Left colon (tissue), 2 donors: ENCODE measurements at regions not wholly inside any gene's neighbourhood (a gene's known extent, or its start where the extent isn't known, plus 50 kb on each side); places are given as distances from the start of the nearest gene placed in this dataset.
"Not testable (repeated sequence)": the region's sequence is repeated elsewhere in the genome, so short reads cannot be mapped to it uniquely, and the experiment has no call there.

Source experiments
- ATAC-seq: fragments of 200-7000 bp; cut with Tn5 transposase; one replicate; pipeline ENCODE4 v1.9.1; 2020; ENCODE audit warnings: mild to moderate bottlenecking, moderate library complexity
- DNase-seq, 2 donors: peaks; one replicate each; pipeline ENCODE4 v3.0.0-alpha.2; 2020
- intact Hi-C, 2 donors: fragments of 100-400 bp; cut with DNase I in 1 of 2; cut with micrococcal nuclease in 1 of 2; formaldehyde crosslinking; loops; one replicate each; pipeline versions ENCODE4 v1.11.2 to v1.14.0; 2022; cut with DNase I, micrococcal nuclease
- donor health status: DM: no; HTN: no; CAD: no.
- donor health status: DM: yes; HTN: yes; CAD: no.

DNA sequence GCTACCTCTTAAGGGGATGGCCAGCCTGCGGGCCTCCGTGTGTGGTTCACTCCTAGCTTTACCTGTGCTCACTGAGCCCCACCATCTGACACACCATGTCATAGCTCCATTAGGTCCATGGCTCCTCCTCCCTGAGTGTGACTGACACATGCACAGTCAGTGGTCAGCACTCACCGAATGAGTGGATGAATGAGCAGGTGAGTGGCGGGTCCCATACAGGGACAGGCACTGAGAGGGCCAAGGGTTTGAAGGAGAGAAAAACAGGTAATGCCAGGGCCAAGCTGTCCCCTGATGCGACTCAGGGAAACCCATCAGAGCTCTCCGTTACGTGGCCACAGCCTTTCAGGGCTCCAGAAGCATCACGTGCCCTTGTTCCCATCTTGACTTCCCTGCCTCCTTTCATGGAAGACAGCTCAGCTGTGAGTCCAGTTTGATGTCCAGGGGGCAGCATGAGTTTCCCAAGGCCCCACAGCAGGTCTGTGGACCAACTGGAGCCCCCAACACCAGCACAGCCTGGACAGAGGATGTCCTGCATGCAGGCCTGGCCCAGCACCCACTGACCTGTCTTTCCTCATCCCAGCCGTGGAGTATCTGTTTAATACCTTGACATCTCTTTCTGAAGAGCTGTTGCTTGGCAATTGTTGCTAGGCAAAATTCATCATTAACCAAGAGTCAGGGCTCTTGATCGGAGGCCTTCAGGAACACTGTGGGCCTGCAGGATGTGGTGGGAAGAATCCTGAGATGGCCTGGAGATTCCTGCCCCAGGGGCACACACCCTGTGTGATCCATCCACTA lies 84.4 kb downstream of the PLXNA1 start:
- ATAC-seq (no peak), DNase-seq (no peak)
- intact Hi-C loops = no loop called here

DNA sequence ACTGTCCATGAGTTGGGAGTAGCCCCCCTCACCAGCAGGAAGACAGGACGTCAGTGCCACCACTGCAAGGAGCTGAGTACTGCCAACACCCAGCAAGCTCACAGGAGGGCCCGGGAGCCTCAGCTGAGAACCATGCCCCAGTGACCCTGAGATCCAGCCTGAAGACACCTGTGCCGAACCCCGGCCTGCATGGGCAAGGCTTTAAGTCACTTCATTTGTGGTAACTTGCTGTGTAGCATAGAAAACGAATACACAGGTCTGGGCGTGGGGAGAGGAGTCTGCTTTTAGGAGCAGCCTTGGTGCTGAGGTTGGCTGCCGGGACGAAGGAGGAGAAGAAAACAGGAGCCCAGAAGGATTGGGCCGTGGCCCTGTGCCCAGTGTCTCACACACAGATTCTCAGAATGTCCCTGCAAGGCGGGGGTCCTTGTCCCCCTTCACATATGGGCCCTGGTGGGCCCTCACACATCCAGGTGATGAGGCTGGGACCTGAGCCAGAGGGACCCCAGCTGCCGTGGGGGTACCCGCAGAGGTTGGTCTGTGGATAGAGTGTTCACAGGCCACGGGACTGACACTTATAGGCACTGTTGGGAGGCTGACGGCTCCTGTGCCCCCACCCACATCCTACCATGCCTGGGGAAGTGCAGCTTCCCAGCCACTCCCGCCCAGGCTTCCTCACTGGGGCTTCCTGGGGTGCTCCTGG lies 85.3 kb downstream of the PLXNA1 start:
- DNase-seq = no peak
- intact Hi-C loops = no loop called here
- ATAC-seq = no peak

DNA sequence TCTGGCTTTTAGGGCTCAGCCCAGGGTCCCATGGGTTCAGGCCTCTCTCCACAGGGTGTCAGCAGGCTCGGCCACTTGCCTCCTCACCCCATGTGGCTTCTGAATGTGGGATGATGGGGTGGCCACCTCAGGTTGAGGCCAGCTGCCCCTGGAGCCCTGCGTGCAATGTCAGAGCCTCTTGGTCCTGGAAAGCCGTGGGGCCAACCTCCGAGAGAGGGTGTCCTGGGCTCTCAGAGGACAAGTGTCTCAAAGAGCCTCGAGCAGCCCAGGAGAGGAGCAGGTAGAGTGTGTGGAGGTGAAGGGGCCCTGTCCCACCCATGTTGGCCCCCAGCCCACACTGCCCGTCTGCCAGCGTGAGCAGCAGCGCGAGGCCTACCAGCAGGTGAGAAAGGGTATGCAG lies 86.0 kb downstream of the PLXNA1 start:
- intact Hi-C loops = no loop called here
- no peak for ATAC-seq
- DNase-seq = no peak

DNA sequence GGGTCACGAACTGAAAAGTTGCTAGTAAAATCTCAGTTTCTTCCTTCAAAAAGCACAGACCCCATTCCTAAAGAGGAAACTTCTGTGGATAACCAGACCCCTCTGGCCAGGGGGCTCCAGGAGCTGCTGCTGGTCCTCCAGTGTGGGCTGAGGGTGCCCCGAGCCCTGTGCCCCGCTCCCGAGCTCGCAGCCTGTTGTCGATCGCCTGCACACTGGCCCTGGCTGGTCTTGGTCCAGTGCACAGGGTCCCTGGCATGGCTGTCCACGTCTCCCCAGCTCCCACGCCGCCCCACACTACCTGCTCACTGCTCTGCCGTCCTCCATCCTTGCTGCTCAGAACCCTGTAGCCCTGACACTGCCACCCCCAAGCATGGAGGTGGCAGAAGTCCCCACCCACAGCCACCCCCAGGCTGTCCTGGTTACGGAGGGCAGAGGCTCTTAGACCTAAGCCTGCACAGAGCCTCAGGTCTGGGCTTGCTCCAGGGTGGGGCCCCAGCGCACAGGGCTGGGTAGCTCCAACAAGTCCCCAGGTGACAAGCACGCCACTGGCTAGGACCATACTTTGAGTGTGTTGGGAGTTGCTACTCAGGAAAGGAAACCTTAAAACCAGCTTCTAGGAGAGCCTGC lies 87.0 kb downstream of the PLXNA1 start:
- DNase-seq (no peak), ATAC-seq (no peak)
- intact Hi-C loops = no loop called here

DNA sequence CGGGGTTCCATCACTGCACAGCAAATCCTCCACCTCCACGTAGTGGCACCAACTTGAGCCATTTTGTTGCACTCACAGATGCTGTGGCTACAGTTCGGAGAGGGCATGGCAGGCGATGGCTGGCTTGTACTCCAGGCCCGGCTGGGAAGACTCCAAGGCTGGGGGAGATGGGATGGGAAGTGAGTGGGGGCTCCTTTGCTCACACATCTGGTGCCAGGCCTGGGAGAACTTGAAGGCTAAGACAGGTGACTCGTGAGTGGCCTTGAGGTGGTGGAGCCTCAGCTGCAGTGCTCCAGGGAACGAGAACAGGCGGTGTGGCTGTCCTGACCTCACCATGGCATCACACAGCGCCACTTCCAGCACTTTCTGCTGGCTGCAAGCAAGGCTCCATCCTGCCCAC lies 87.9 kb downstream of the PLXNA1 start:
- no peak for DNase-seq
- intact Hi-C loops = no loop called here
- ATAC-seq = no peak

- ATAC-seq = no peak
- intact Hi-C loops = no loop called here
- DNase-seq = no peak
Measured at GRCh38 chr3:127071597-127072001, 88.7 kb downstream of the PLXNA1 start.

- intact Hi-C loops = no loop called here
- DNase-seq = no peak
- no peak for ATAC-seq
Measured at GRCh38 chr3:127072221-127072771, 89.4 kb downstream of the PLXNA1 start.

GRCh38 chr3:127072971-127073783 lies 90.3 kb downstream of the PLXNA1 start:
- DNase-seq (no peak), ATAC-seq (no peak)
- intact Hi-C loops = no loop called here

GRCh38 chr3:127073941-127074820 lies 91.3 kb downstream of the PLXNA1 start:
- ATAC-seq (no peak), DNase-seq (no peak)
- intact Hi-C loops = no loop called here

GRCh38 chr3:127074900-127075360 lies 92.0 kb downstream of the PLXNA1 start:
- intact Hi-C loops = no loop called here
- ATAC-seq (no peak), DNase-seq (no peak)

DNA sequence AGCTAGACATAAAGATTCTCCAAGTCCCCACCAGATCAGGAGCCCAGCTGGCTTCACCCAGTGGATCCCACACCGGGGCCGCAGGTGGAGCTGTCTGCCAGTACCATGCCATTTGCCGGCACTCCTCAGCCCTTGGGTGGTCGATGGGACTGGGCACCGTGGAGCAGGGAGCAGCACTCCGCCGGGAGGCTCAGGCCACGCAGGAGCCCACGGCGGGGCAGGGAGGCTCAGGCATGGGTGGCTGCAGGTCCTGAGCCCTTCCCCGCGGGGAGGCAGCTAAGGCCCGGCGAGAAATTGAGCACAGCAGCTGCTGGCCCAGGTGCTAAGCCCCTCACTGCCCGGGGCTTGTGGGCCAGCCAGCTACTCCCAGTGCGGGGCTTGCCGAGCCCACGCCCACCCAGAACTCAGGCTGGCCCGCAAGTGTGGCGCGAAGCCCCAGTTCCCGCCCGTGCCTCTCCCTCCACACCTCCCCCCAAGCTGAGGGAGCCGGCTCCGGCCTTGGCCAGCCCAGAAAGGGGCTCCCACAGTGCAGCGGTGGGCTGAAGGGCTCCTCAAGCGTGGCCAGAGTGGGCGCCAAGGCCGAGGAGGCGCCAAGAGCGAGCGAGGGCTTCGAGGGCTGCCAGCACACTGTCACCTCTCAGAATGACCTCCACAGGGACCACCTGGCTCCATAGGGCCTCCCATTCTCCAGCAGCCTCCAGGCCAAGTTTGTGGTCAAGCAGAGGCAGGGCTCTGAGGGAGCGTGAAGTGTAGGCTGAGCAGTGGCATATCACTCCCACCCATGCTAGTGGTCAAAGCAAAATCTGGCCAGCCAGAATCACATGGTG lies 93.5 kb downstream of the PLXNA1 start:
- intact Hi-C loops, DNase-seq, ATAC-seq: not testable (repeated sequence)

- ATAC-seq = no peak
- no peak for DNase-seq
- intact Hi-C loops = no loop called here
Measured at GRCh38 chr3:127077068-127077467, 94.2 kb downstream of the PLXNA1 start.

DNA sequence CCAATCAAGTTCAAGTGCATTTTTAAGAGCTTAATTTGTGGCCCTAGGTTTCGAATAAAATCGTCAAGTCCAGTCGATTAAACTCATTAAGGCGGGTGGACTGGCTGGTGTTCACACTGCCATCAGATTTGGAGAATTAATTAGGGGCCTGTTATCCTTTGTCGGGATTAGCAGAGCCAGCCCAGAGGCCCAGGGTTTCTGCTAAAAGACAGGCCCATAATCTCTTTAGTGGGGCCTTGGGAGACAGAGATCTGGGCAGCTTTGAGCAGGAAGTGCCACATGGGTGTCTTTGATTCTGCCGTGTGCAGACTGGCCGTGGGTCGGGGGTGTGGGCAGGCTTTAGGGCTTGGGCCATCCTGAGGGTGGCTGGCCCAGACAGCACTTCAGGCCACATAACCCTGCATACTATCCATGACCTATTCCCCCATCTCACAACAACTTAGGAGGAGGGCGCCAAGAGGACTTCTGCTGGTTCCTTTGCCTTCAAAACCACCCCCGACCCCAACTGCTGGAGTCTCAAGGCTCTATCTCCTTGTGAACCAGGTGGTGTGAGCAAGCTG lies 94.7 kb downstream of the PLXNA1 start:
- ATAC-seq (no peak), DNase-seq (no peak)
- intact Hi-C loops = no loop called here

DNA sequence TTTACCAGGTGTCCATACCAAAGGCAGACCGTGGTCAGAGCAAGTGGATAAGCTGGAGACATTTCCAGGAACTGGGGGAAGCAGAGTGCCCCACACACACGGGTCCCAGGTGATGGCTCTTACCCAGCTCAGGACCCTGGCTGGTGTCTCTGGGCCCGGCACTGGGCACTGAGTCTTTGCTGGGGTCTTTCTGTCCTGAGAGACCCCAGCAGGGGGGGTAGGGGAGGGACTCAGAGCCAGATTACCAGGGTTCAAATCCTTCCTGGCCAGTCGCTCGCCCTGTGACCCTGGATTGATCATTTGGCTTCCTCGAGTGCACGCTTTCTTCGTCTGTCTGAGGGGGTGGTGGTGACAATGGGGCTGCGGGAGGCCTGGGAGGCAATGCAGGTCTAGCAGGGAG lies 95.7 kb downstream of the PLXNA1 start:
- intact Hi-C loops = no loop called here
- no peak for DNase-seq
- ATAC-seq = no peak

DNA sequence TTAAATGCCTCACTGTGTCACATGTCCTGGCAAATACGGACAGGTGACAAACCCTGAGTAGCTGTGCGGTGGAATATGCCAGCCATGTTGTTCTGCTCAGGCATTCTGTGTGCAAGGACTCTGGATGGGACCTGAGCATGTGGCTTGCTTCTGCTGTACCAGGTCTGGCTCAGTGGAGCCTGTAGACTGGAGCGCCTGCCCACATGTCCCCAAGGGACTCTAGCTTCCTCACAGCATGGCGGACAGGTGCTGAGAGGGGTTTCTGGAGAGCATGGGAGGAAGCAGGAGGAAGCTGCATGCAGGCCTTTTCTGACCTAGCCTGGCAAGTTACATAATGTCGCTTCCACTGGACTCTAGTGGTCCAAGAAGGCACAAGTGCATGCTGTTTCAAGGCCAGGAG lies 96.3 kb downstream of the PLXNA1 start:
- DNase-seq = no peak

DNA sequence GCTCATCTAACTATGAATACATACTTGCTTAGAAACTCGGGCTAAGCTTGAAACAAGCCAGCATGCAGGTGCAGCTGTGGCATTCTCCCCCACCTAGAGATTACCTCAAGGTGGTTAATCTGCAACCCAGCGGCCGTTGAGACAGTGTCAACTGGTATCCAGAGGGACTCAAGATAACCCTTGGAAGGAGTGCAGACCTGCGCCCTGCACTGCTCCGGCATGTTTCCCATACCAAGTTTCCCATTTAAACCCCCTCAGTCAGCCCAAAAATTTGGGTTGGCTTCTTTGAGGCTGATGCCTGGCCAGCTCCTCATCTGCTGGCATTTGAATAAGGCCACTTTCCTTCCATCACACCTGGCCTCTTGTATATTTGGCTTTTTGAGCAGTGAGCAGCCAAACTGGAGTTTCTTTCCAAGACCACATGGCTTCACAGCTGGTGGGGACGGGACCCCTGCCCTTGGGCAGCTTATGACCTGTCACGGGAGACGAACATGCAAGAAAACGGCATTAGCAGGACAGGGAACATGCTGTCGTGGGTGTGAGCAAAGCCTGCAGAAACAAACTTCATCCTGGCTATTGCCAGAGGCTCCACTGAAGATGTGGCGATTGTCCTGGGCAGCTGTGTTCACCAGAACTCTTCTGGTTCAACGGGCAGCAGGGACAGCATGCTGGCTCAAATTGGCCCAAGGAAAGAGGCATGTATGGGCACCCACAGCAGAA lies 98.2 kb downstream of the PLXNA1 start:
- DNase-seq (no peak), ATAC-seq (no peak)
- intact Hi-C loops = no loop called here

More for the DNA sequence above, 96.3 kb downstream of the PLXNA1 start:
- intact Hi-C loops = no loop called here
- no peak for ATAC-seq
